MG63 (cell line): ENCODE measurements at regions not wholly inside any gene's neighbourhood (a gene's known extent, or its start where the extent isn't known, plus 50 kb on each side); places are given as distances from the start of the nearest gene placed in this dataset.
A peak's percentile ranks its signal among the peaks of the same experiment; 100 is the strongest.
"Not testable (repeated sequence)": the region's sequence is repeated elsewhere in the genome, so short reads cannot be mapped to it uniquely, and the experiment has no call there.

ENCODE experiments used
- DNase-seq: peaks from one replicate; pipeline ENCODE4 v3.0.0-alpha.2; 2020
- H3K27me3 ChIP-seq: fragments of 250-450 bp; sonication (Bioruptor Pico); 2 replicates; pipeline ENCODE4 v1.5.1; 2020; ENCODE audit warnings: mild to moderate bottlenecking, moderate library complexity
- H3K36me3 ChIP-seq: fragments of 250-450 bp; sonication (Bioruptor Pico); 2 replicates; pipeline ENCODE4 v1.5.1; 2020; ENCODE audit warnings: mild to moderate bottlenecking, moderate library complexity
- H3K4me3 ChIP-seq: fragments of 250-450 bp; sonication (Bioruptor Pico); 2 replicates; pipeline ENCODE4 v1.5.1; 2020; ENCODE audit warnings: mild to moderate bottlenecking, moderate library complexity
- H3K9me3 ChIP-seq: fragments of 250-450 bp; sonication (Bioruptor Pico); 2 replicates; pipeline ENCODE4 v1.5.1; 2020; ENCODE audit warnings: mild to moderate bottlenecking, moderate library complexity

DNA sequence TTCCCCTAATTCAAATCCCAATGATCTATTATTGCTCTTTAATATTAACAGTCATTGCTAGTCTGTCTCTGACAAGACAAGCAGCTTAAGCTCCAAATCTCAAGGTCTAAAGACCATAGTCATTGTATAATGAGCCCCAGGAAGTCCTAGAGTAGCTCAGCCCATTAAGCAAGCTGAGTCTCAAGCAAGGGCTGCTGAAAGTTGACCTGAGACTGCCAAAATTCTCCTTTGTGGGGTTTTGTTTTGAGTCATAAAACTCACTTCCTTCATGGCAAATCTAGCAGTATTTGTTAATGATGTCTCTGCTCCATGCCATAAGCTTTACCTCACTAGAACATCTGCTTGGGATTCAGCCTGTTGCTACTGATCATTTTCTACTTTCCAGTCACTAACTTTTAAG lies 313.2 kb downstream of the ANTXR2 start:
- no peak for DNase-seq
- no peak overlapping the region for H3K4me3 ChIP-seq
- H3K36me3 ChIP-seq = no peaks in the 10 kb centered on the region
- no peaks in the 10 kb centered on the region for H3K27me3 ChIP-seq
- no peaks in the 10 kb centered on the region for H3K9me3 ChIP-seq

DNA sequence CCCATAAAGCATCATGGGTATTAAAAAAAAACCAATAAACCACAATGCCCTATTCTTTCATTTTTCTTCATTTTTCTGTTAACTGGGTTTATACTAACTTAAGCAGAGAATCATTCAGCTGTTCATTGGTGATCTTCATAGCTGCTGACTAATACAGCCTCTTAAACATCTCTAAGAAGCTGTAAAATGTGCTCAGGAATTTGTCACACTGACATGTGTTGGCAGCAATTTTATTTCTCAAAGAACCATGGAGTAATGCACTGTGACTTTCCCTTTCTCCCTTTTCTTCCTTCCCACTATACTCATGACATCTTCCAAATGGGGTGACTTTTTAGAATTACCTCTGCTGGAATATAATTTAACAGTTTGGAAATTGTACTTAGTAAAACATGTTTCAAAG lies 315.4 kb downstream of the ANTXR2 start:
- no peaks in the 10 kb centered on the region for H3K27me3 ChIP-seq
- no peaks in the 10 kb centered on the region for H3K9me3 ChIP-seq
- no peak overlapping the region for H3K4me3 ChIP-seq
- no peak for DNase-seq
- H3K36me3 ChIP-seq = no peaks in the 10 kb centered on the region

DNA sequence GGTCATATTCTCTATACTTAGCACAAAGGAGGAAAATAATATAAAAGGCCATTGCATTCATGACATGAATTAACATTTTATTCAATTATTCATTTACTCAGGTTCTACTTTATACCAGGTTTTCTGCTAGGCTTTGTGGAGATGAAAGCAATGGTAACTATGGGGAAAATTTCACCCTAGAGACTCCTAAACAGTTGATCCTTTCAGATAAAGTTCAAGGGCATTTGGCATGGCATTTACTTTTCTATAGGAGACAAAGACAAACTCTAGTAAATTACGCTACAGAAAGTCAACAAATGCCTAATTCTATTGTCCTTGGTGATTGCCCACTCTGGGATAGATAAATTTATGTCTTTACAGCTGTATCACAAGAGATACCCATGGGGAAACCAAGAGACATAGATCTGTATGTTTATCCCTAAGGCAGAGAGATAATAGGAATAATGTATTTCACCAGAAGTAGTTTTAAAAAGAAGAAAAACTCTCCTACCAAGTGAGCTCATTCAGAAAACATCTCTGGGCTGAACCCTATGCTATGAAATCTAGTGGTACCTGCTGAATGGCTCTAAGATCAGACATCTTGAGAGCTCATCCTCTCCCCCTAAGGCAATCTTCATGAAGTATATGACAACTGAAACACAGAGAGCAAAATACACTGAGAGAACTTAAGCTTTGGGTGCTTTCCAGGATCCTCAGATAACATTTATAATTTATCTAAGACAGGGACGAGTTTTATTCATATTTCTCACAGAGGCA lies 316.7 kb downstream of the ANTXR2 start:
- Histone ChIP-seq H3K4me3 (no peak overlapping the region), H3K27me3 (no peaks in the 10 kb centered on the region), H3K9me3 (no peaks in the 10 kb centered on the region), H3K36me3 (no peaks in the 10 kb centered on the region)
- DNase-seq = no peak

DNA sequence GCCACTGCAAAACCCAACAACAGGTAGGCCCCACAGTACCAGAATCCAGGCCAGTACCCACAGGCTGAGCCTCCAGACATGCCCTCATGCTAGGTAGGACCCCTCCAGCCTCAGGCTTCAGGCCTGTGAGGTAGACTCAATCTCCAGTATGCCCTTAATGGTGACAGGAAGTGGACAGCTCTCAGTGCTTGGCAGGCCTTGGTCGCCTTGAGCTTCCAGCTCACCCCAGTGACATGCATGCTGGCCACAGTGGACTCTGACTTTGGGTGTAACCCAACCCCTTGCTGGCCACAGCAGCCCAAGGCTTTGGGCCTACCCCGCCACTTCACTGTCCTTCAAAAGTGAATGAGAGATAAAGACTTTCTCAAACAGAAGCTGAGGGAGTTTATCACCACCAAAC lies 324.2 kb downstream of the ANTXR2 start:
- no peaks in the 10 kb centered on the region for H3K36me3 ChIP-seq
- DNase-seq = no peak

DNA sequence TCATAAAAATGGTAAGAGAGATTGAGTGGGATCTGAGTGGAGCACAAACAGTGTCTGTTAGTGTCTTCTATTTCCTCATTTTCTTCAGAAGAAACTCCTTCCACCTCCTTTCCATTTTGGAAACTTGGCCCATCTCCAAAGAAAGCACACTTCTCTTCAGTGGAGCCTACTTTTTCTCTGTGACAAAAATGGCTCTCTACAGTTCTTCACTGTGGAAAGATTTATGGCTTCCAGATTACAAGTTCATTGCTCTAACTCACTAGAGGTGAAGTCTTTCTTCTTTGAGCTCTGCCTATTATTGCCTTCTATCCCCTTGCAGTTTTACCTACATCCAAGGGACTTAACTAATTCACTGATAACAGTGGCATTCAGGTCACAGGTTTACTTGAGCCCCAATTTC lies 325.8 kb downstream of the ANTXR2 start:
- H3K4me3 ChIP-seq = no peak overlapping the region
- no peak for DNase-seq

More for the DNA sequence above, 324.2 kb downstream of the ANTXR2 start:
- H3K4me3 ChIP-seq = no peak overlapping the region
- no peaks in the 10 kb centered on the region for H3K9me3 ChIP-seq
- no peaks in the 10 kb centered on the region for H3K27me3 ChIP-seq

DNA sequence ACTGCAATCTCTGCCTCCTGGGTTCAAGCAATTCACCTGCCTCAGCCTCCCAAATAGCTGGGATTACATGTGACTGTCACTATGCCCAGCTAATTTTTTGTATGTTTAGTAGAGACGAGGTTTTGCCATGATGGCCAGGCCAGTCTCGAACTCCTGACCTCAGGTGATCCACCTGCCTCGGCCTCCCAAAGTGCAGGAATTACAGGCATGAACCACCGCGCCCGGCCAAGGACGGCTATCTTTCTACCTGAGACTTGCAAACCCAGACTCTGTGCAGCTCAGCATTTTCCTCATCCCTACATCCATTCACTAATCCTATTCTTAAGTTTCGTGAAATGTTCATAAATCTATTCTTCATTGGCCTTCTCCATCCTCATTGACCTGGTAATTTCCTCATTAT lies 330.0 kb downstream of the ANTXR2 start:
- Histone ChIP-seq H3K36me3 (no peaks in the 10 kb centered on the region), H3K9me3 (no peaks in the 10 kb centered on the region), H3K4me3 (no peak overlapping the region), H3K27me3 (no peaks in the 10 kb centered on the region)
- no peak for DNase-seq

More for the DNA sequence above, 325.8 kb downstream of the ANTXR2 start:
- Histone ChIP-seq H3K36me3 (no peaks in the 10 kb centered on the region), H3K9me3 (no peaks in the 10 kb centered on the region), H3K27me3 (no peaks in the 10 kb centered on the region)

DNA sequence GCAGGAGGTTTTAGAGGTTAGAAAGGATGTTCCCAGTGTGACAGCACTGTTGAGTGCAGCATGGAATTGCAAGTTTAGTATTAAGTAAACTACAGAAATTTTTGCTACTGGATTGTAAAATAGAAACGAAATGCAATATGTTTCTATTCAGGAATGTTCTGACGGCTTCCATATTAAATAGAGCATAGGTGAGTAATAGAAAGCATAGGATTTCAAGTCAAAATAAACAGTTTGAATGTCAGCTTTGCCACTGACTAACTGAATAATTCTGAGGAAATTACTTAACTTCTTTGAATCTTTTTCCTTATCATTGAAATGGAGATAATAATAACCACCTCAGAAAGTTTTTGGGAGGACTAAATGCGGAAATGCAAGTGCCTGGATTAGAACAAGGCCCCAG lies 331.9 kb upstream of the GK2 start:
- Histone ChIP-seq H3K27me3 (no peaks in the 10 kb centered on the region), H3K9me3 (no peaks in the 10 kb centered on the region), H3K36me3 (no peaks in the 10 kb centered on the region), H3K4me3 (no peak overlapping the region)
- DNase-seq = no peak

DNA sequence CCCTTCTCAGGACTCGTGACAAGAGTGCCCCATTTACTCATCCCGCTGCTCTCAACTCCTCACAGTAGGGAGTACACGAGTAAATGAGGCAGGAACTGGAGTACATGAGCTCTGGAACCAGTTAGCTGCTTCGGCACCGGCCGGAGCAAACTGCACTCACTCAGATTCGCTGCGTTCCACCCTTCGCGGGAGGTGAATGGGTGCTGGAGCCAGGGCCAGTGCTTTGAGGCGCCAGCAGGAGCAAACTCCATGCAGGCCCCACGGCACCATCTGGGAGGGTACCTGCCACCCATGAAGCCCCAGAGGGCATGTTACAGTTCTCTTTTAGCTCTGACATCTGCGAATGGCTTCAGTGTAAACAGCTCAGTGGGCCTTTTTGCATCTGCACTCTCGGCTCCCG lies 315.5 kb upstream of the GK2 start:
- H3K27me3 ChIP-seq = no peaks in the 10 kb centered on the region
- H3K9me3 ChIP-seq = no peaks in the 10 kb centered on the region
- H3K4me3 ChIP-seq = no peak overlapping the region
- no peak for DNase-seq
- no peaks in the 10 kb centered on the region for H3K36me3 ChIP-seq

DNA sequence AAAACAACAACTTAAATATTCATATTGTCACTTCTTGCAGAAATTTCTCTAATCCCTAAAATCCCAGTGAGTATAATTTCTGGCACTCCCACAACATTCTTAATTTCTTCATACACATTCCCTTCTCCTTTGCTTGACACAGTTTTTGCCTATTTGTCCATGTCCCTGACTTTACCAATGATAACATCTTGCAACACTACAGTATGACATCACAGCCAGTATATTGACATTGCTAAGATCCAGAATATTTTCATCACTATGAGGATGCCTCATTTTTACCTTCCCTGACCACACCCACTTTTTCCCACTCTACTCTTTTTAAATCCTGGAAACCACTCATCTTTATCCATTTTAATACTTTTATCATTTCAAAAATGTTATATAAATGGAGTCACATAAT lies 292.3 kb upstream of the GK2 start:
- no peak for DNase-seq
- no peaks in the 10 kb centered on the region for H3K27me3 ChIP-seq
- no peaks in the 10 kb centered on the region for H3K9me3 ChIP-seq
- H3K4me3 ChIP-seq = no peak overlapping the region
- no peaks in the 10 kb centered on the region for H3K36me3 ChIP-seq

DNA sequence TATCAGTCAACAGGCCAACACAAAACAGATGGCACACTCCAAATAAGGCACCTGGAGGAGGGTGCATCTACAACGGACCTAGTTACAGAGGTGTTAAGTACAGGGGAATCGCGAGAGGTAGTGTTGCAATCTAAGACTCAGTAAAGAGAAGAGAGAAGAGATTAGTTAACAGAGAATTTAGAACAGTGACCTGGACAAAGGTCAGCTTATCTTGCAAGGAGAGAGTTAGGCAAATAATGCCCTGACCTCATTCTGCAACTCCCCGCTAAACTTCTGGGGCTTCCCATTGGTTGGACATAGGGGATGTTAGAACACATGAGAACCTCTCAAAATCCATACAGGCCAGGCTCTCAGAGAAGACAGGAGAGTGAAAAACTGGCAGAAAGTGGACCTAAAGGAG lies 289.4 kb upstream of the GK2 start:
- Histone ChIP-seq H3K27me3 (no peaks in the 10 kb centered on the region), H3K36me3 (no peaks in the 10 kb centered on the region), H3K9me3 (no peaks in the 10 kb centered on the region; the same call in 1 of the 2 replicates), H3K4me3 (no peak overlapping the region)
- no peak for DNase-seq

DNA sequence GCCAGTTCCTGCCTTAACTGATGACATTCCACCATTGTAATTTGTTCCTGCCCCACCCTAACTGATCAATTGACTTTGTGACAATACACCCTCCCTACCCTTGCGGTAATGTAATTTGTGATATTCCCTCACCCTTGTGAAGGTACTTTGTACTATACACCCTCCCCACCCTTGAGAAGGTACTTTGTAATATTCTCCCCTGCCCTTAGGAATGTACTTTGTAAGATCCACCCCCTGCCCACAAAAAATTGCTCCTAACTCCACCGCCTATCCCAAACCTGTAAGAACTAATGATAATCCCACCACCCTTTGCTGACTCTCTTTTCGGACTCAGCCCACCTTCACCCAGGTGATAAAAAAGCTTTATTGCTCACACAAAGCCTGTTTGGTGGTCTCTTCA lies 288.5 kb upstream of the GK2 start:
- not testable (repeated sequence) for H3K9me3 ChIP-seq, H3K27me3 ChIP-seq, H3K4me3 ChIP-seq, DNase-seq, H3K36me3 ChIP-seq

DNA sequence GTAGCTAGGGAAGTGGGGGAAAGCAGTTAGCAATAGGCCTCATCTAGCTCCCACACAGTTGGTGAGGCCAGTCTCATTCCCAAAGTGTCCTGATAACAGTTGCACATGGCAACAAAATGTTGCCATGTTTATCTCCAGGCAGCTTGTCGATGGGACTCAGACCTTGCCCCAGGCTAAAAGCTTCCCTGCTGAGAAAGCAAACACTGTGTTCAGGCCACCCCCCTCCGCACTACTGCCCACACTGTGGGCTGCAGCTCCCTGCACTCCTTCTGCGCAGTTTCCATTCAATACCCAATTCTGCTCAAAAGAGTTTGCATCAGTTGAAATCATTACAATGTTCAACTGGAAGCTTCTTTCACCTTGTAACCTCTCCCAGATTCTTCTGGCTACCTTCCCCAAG lies 287.8 kb upstream of the GK2 start:
- Histone ChIP-seq H3K27me3 (no peaks in the 10 kb centered on the region), H3K36me3 (no peaks in the 10 kb centered on the region), H3K9me3 (no peaks in the 10 kb centered on the region; the same call in 1 of the 2 replicates), H3K4me3 (no peak overlapping the region)
- no peak for DNase-seq

DNA sequence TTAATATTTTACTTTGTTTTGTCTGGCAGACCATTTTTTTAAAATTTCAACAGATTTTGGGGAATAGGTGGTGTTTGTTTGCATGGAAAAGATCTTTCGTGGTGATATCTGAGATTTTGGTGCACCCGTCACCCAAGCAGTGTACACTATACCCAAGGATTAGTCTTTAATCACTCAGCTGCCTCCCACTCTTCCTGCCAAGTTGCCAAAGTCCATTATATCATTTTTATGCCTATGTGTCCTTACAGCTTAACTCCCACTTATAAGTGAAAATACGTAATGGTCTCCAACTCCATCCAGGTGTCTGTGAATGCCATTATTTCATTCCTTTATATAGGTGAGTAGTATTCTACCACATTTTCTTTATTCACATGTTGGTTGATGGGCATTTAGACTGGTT lies 281.7 kb upstream of the GK2 start:
- no peaks in the 10 kb centered on the region for H3K36me3 ChIP-seq
- H3K4me3 ChIP-seq = no peak overlapping the region
- no peak for DNase-seq
- H3K27me3 ChIP-seq = no peaks in the 10 kb centered on the region
- no peaks in the 10 kb centered on the region; the same call in 1 of the 2 replicates for H3K9me3 ChIP-seq

DNA sequence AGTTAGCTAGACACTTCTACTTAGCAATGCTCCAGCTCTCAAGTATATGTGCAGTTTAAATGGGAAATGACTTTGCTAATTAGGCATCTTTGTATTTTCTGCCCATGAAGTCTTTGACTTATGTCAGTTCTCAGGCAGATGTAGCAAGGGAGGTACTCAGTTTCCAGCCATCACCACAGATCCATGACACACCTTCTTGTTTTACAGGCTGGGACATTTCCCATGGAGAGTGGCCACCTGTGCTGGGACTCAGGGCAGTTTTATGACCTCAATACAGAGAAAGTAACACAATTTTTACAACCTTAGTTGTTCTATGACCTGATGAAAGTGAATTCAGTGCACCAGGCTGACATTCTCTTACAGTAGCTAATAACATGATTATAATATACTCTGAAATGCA lies 280.7 kb upstream of the GK2 start:
- no peaks in the 10 kb centered on the region; the same call in 1 of the 2 replicates for H3K9me3 ChIP-seq
- H3K27me3 ChIP-seq = no peaks in the 10 kb centered on the region
- no peak overlapping the region for H3K4me3 ChIP-seq
- no peaks in the 10 kb centered on the region for H3K36me3 ChIP-seq
- no peak for DNase-seq

DNA sequence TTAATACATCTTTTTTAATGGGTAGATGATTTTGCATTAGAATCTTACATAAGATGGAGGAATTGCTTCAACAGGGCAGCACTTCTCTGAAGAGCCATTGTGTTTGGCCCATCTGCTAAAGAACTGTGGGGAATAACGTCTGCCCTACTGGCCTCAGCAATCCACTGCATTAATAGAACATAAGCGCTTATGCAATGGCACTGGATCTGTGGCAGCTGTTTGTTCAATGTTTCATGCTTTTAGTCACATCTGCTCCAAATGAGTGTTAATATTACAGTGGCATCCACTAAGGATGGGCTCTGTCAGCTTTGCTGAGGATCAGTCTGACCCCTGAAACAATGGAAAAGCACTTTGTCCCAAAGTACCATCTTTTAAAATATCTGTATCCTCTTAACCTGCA lies 279.0 kb upstream of the GK2 start:
- H3K27me3 ChIP-seq = no peaks in the 10 kb centered on the region
- H3K9me3 ChIP-seq = no peaks in the 10 kb centered on the region; the same call in 1 of the 2 replicates
- no peak for DNase-seq
- no peak overlapping the region for H3K4me3 ChIP-seq
- no peaks in the 10 kb centered on the region for H3K36me3 ChIP-seq

DNA sequence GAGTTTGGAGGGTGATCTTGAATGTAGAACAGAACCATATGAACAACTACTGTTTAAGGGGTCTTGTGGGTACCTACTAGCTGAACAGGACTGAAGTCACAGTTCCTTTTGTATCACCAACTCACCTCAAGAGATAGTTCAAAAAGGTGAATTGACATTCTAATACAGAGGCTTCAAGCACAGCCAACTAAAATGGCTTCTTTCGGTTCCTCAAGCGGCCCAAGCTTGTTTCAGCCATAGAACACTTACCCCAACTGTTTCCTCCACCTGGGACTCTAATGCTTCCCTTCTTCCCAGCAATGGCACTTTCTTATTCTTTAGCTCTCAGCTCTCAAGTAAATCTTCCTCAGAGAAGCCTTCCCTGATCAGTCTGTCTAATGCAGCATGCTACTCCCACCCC lies 277.5 kb upstream of the GK2 start:
- DNase-seq = no peak
- Histone ChIP-seq H3K27me3 (no peaks in the 10 kb centered on the region), H3K9me3 (no peaks in the 10 kb centered on the region), H3K36me3 (no peaks in the 10 kb centered on the region), H3K4me3 (no peak overlapping the region)

DNA sequence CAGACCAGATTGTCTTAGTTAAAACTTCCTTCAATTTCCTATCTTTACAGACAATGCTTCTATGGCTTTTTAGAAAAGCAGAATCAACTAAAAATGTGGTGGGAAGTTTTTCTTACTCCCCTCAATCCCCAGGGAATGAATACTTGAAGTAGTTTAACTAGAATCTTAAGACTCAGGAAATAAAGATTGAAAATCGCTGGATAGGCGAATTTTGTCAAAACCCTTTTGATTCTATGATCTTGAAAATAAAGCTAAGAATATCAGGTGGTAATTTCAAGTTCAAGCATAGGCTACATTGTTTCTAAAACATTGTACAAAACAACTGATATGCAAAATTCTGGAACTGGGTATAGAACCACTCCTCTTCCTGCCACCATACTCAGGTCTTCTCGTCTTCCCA lies 276.5 kb upstream of the GK2 start:
- Histone ChIP-seq H3K27me3 (no peaks in the 10 kb centered on the region), H3K4me3 (no peak overlapping the region), H3K9me3 (no peaks in the 10 kb centered on the region), H3K36me3 (no peaks in the 10 kb centered on the region)
- DNase-seq = no peak

DNA sequence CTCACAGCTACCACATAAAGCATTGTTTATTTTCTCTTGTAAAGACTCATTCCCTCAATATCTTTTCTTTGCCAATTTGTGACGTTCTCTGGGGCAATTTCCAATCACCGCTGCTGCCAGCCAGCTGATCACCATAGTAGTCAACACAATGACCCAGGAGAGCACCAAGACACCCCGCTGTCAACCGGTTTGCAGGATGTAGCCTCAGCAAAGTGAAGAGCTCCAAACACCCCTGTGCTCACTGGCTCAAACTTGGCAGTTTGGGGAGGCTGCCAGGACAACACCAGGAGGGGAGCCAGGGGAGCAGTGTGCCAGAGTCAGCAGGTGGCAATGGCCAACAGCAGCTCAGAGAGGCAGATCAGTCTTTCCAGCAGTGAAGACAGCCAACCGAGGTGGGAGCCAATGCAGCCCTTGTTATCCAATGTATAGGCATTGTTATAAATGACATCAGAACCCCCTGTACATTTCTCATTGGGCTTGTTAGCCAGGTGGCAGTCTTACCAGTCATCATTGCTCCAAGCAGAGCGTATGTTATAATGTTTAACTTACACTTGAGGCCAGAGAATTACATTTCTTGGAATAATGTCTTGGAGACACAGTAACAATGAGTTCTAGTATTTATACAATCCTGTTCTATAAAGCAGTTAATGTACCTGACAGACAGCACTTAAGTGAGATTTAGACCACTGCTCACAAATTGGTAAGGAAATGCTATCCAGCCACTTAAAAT lies 274.9 kb upstream of the GK2 start:
- Histone ChIP-seq H3K9me3 (no peaks in the 10 kb centered on the region), H3K27me3 (no peaks in the 10 kb centered on the region), H3K36me3 (no peaks in the 10 kb centered on the region), H3K4me3 (no peak overlapping the region)
- DNase-seq = peak; percentile 94
